ENCODE measurements at regions not wholly inside any gene's neighbourhood (a gene's known extent, or its start where the extent isn't known, plus 50 kb on each side); places are given as distances from the start of the nearest gene placed in this dataset.
"Not testable (repeated sequence)": the region's sequence is repeated elsewhere in the genome, so short reads cannot be mapped to it uniquely, and the experiment has no call there.

GRCh38 chr6:113672491-113673149 lies 184.5 kb upstream of the MARCKS start:
- no peak for DNase-seq (ENCODE audit: low read depth)

- no peak for DNase-seq (ENCODE audit: low read depth)
These were observed 183.1 kb upstream of the MARCKS start for GRCh38 chr6:113674075-113674474.

- no peak for DNase-seq (ENCODE audit: low read depth)
These were observed 181.1 kb upstream of the MARCKS start for GRCh38 chr6:113676057-113676456.

GRCh38 chr6:113676968-113677367 lies 180.2 kb upstream of the MARCKS start:
- no peak for DNase-seq (ENCODE audit: low read depth)

GRCh38 chr6:113679051-113679450 lies 178.1 kb upstream of the MARCKS start:
- DNase-seq (ENCODE audit: low read depth): no peak

GRCh38 chr6:113680301-113680700 lies 176.8 kb upstream of the MARCKS start:
- no peak for DNase-seq (ENCODE audit: low read depth)

- DNase-seq (ENCODE audit: low read depth): no peak
These were observed 173.2 kb upstream of the MARCKS start for GRCh38 chr6:113683968-113684367.

GRCh38 chr6:113684382-113684901 lies 172.7 kb upstream of the MARCKS start:
- DNase-seq (ENCODE audit: low read depth): no peak

GRCh38 chr6:113686049-113686448 lies 171.1 kb upstream of the MARCKS start:
- no peak for DNase-seq (ENCODE audit: low read depth)

GRCh38 chr6:113689620-113690019 lies 167.5 kb upstream of the MARCKS start:
- not testable (repeated sequence) for DNase-seq (ENCODE audit: low read depth)

- peak; percentile 75 for DNase-seq (ENCODE audit: low read depth)
These were observed 166.6 kb upstream of the MARCKS start for GRCh38 chr6:113690281-113691259.

- DNase-seq (ENCODE audit: low read depth): no peak
These were observed 165.9 kb upstream of the MARCKS start for GRCh38 chr6:113691260-113691656.

GRCh38 chr6:113693851-113694250 lies 163.3 kb upstream of the MARCKS start:
- no peak for DNase-seq (ENCODE audit: low read depth)

- peak; percentile 56 for DNase-seq (ENCODE audit: low read depth)
These were observed 162.7 kb upstream of the MARCKS start for GRCh38 chr6:113694278-113695077.

- no peak for DNase-seq (ENCODE audit: low read depth)
These were observed 161.6 kb upstream of the MARCKS start for GRCh38 chr6:113695516-113695915.

GRCh38 chr6:113696960-113697359 lies 160.2 kb upstream of the MARCKS start:
- DNase-seq (ENCODE audit: low read depth): no peak

- DNase-seq (ENCODE audit: low read depth): peak; percentile 77
These were observed 159.3 kb upstream of the MARCKS start for GRCh38 chr6:113697632-113698410.

- DNase-seq (ENCODE audit: low read depth): no peak
These were observed 157.9 kb upstream of the MARCKS start for GRCh38 chr6:113699239-113699638.

- DNase-seq (ENCODE audit: low read depth): no peak
These were observed 155.4 kb upstream of the MARCKS start for GRCh38 chr6:113701552-113702254.

GRCh38 chr6:113707194-113707593 lies 150.0 kb upstream of the MARCKS start:
- DNase-seq (ENCODE audit: low read depth): no peak

All from HS-5 (cell line).